ENCODE measurements at regions not wholly inside any gene's neighbourhood (a gene's known extent, or its start where the extent isn't known, plus 50 kb on each side); places are given as distances from the start of the nearest gene placed in this dataset.
"Not testable (repeated sequence)": the region's sequence is repeated elsewhere in the genome, so short reads cannot be mapped to it uniquely, and the experiment has no call there.

DNA sequence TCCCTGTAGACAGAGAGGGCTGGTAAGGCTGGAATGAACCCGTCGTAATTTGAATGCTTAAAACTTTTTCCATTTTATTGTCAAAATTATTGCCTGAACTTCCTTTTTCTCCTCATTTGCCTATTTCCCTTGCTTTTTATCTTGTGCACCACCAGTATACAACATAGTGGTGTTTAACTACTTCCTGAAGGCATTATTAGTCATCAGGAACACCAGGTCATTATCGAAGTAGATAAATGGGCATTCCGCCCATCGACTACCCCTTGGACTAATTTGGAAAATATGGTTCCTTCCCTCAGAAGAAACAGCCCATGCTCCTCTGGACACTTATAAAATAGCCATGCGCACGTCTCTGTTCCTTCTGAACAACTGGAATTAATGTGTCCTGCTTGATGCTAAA lies 232.1 kb downstream of the TM9SF2 start:
- DNase-seq = no peak

DNA sequence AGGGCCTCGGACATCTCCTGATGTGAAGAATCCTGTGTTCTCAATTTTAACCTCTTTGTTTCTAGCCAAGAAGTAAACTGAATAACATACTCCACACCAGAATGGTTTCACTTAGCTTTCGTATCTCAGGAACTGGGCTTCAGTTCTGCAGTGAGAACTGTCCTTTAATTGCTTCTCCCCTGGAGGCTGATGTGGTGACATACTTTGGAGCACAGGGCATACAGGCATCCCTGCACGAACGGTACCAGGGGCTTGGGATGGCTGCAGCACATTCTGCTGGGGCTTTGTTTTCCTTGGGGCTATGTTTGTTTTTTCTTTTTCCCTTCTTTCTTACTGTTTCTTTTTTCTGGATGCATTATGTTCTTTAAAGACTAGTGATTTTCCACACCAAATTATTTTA lies 230.5 kb downstream of the TM9SF2 start:
- DNase-seq = no peak

DNA sequence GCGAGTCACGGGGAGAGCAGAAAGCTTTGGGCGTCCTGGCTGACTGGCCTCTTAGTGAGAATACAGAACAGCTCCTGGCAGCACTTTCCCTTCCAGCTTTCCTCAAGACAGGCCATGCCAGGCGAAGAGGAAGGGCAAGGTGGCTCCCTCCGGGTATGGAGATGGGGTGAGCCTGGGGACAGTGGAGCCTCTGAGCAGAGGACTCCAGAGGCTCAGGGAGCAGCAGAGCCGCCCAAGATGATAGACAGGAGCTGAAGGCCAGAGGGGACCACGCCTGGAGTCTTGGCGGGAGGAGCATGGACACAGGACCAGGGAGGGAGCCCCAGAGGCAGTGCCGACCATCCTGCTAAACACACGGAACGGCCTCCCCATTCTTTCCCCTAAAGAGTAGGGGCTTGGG lies 229.1 kb downstream of the TM9SF2 start:
- no peak for DNase-seq

DNA sequence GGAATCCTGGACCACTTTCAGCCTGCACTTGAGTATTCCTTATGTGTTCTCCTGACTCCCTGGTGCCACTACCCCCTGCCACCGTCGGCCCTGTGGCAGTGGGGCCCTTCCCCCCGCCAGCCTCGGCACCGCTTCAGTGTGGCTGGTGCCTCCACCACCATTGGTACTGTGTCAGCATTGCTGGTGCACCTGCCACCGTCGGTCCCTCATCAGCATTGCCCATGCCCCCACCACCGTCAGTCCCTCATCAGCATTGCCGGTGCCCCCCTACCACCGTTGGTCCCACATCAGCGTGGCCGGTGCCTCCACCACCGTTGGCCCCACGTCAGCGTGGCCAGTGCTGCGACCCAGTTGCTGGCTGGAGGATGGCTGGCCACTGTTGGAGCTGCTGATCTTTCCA lies 228.5 kb downstream of the TM9SF2 start:
- DNase-seq = no peak

DNA sequence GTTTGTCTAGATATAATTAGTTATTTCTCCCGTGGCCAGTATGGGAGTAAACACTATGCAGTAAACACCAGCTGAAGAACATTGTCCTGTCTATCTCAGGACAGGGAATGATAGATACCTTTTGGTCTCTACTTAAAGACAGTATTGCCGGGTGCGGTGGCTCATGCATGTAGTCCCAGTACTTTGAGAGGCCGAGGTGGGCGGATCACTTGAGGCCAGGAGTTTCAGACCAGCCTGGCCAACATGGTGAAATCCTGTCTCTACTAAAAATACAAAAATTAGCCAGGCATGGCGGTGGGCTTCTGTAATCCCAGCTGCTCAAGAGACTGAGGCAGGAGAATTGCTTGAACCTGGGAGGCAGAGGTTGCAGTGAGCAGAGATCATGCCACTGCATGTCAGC lies 226.4 kb downstream of the TM9SF2 start:
- DNase-seq = not testable (repeated sequence)

DNA sequence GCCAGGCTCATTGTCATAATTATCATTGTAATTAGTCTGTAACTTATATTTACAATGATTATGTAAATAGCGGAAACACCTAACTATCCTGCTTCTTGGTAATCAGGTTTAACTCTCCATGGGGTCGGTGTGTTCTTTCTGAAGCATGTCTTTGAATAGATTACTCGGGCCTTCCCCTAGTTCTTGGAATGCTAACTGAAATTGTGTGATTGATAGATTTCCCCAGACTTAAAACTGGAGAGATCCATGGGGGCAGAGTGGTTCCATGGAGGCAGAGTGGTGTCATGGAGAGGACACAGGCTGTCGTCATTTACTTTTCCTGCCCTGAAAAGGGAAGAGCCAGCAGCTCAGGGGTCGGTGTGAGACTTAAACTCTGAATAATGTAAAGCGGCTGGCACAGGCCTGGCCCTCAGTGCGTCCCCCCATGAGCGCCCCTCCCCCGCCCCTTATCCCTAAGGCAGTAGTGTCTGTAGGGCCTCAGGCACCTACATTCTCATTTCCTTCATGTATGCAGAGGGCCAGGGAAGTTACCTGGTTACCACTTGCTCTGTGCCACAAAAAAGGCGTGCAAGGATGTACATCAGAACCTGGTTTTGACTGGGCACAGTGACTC lies 225.1 kb downstream of the TM9SF2 start:
- DNase-seq = no peak

DNA sequence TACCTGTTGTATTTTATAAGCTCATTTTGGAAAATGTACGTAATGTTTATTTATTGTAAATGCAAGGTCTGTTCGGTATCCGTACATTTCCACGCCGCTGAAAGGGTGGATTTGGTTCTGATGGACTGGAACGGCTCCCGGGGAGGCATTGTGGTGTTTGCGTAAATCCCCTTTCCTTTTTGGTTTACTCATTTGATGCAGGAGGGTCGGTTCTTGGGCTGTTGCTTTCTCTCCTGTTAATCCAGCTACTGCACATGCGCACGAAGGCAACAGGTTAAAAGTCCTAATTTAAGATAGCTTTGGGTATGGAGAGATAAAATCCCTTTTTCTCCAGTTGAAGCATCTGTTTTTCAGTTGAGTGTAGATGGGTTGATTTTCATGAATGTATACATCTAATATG lies 224.4 kb downstream of the TM9SF2 start:
- no peak for DNase-seq

DNA sequence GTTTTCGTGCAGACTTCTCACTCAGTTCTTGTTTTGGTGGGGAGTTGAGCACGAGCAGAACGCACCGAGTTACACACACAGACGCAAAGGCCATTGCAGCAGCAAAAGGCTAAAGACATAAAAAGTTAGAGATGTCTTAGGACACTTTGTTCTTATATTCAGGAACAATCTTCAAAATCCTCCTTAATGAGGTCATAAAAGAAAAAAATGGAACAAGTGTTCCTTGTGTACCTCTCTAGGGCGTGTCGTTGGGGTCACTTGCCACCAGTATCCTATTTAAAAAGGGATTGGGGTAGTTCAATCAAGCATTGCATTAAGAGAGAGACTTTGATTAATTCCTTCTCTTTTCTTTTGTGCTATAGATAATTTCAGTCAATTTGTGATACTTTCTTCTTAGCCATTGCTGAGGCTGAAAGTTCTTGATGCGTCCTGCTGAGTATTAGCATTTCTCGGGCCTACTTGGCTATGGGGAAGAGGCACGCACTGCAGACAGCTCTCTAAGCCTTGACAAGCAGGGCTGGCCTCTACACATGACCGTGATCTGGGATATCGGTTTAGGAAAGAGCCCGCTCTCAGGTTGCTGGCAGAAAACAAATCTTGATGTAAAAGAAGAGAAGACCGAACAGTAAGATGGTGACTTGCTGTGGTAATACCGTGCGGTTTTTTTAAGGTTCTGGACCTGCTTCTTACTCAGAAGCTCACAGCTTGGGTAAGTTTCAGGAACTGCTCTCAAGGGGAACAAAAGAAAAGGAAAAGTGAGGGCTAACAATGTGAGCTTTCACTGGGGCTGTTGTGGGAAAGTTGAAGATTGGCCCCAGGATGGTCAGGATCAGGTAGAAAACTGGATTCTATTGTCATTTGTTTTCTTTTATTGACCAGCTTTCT lies 223.6 kb downstream of the TM9SF2 start:
- DNase-seq = no peak

DNA sequence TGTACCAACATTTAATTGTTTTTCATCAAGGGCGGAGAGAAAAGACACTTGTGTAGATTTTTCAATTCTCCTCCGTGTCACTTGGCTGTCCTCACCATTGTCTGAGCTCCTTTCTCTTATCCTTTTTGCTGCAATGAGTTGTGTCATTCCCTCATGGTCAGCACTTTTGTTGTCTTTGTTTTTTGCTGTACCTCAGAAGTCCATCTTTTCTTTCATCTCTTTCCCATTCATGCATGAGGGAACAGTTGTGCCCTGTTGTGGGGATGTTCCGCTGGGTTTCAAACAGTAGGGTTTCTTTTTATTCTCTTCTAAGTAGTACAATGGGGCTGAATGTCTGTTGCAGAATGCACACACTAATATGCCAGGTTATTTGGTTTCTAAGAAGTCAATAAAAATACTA lies 222.6 kb downstream of the TM9SF2 start:
- no peak for DNase-seq

DNA sequence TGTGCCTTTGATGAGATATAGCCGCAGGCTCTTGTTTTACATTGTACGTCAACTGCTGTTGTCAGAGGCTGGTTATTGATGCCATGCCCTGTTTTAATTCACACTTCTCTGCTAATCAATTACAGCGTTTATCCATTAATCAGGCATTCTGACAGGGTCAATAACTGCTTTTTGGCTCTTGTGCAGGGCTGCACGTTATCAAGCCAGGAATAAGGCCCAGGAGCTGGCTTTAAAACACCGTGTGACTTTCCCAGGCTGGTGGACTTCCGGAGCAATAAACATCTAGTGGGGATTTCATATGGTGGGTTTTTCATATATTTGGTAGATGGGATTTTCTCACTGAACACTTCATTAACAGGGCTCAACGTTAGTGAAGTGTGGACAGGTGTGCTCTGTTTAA lies 221.7 kb downstream of the TM9SF2 start:
- no peak for DNase-seq

DNA sequence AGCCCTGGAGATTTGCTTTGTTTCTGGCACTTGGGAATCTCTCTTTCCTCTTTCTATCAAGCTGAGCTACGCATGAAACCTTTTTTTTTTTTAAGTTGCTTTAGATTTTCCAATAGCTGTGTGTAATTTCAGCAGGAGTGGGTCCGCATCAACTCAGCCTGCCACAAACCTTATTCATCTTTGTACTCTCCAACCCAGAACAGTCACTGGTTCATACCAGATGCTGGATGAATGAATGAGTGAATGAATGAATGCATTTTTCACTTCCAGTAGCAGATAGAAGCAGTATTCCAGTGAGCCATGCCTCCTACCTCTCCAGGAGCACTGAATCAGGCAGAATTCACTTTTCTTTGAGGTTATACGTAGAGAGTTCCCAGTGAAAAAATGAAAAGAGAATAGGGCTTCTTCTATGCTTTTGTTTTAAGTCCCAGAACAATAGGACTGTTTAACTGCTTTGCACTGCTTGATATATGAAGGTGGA lies 221.1 kb downstream of the TM9SF2 start:
- no peak for DNase-seq

DNA sequence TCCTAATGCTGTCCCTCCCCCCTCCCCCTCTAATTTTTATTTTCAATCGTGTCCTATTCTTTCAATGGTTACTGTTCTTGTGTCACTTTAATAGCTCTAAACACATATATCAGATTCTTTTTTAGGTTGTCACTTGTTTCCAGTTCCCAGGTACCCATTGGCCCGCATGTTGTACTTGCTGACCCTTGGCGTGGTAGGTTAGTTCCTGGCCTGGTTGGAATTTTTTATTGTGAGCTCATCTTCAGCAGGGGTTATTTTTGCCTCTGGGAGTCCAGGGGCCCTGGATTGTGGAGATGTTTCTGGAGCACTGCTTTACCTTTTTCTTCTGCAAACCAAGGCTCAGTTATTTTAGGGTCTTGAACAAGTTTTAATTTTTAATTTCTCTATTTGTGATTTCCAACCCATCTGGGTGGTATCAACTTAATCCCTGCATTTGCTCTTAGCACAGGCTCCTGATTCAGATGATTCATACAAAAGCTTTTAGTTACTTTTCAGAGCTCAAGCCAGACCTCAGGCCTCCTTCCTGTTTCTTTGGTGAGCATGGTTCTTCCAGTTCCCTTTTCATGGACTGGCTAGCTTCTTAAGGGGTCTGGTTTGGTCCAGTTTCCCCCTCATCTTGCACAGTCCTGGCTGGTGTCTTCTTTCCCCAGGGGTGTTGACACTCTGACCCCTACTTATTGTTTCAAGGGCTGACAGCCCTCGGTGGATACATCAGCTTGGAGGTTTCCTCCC lies 220.5 kb downstream of the TM9SF2 start:
- no peak for DNase-seq

DNA sequence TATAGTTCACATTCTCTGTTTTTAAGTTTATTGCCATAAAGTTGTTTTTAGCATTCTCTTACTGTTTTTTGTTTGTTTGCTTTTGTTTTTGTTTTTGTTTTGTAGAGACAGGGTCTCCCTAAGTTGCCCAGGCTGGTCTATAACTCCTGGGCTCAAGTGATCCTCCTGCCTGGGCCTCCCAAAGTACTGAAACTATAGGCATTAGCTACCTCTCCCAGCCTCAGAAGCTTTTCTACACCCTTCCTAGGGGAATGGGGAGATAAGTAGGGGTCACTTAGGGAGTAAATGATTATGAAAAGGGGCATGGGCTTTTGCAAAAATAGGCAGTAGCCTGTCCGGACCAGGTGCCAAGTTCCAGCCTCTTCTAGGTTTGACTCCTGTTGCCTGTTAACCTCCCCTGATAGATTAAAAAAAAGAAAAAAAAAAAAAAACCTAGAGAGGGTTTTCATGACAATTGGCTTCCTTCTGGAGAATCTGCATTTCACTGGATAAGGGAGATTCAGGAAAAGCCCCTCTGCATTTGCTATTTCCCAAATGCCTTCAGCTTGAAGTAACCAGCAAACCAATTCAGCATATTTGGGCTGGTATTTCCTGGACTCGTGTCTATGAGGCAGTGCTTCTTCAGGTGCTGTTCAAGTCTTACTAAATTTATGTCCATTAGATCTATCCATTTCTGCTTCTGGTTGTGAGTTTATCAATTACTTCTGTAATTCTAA lies 216.8 kb downstream of the TM9SF2 start:
- DNase-seq = no peak

DNA sequence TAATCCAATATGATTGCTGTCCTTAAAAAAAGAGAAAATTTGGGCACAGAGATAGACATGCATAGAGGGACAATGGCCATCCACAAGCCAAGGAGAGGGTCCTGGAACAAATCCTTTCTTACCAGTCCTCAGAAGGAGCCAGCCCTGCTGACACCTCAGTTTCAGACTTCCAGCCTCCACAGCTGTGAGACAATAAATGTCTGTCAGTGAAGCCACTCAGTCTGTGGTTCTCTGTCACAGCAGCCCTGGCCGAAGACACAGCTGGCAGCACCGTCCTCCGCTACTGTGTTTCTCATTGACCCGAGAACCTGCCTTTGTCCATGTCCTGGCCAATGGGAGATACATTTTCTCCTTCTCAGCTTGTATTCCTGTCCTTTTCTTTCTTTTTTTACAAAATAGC lies 207.9 kb downstream of the TM9SF2 start:
- DNase-seq = no peak

DNA sequence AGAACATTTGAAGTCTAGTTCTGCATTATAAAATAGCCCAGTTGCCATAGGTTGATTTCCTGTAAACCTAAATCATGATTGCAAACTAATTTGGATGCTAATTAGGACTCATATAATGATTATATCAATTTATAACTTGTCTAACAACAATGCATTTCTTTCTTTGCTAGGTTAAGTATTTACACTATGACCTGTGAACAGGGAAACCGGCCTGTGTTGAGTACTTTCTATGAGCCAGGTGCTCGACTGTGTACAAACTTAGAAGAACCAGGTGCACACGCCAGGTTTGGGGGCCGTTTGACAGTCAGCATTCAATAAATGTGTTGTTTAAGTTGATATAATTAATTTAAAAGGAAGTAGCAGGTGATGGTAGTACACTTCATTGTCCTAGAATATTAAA lies 203.1 kb downstream of the TM9SF2 start:
- no peak for DNase-seq

DNA sequence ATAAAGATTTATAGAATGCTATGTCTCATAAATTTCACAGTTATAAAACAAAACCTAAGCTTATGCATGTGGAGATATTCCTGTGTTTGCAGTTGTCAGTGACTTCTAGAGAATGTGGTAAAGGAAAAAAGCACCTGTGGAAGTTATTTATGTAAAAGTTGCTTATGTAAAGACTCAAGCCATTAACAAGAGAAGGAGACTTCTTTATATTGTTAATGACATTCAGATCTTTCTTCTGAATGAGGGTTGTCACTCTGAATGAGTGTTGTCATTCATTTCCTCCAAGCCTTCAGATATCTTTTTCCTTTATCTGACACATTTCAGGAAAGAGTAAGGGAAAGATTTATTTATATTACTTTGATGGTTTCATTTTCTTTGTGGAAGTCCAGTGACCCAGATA lies 202.6 kb downstream of the TM9SF2 start:
- DNase-seq = no peak

DNA sequence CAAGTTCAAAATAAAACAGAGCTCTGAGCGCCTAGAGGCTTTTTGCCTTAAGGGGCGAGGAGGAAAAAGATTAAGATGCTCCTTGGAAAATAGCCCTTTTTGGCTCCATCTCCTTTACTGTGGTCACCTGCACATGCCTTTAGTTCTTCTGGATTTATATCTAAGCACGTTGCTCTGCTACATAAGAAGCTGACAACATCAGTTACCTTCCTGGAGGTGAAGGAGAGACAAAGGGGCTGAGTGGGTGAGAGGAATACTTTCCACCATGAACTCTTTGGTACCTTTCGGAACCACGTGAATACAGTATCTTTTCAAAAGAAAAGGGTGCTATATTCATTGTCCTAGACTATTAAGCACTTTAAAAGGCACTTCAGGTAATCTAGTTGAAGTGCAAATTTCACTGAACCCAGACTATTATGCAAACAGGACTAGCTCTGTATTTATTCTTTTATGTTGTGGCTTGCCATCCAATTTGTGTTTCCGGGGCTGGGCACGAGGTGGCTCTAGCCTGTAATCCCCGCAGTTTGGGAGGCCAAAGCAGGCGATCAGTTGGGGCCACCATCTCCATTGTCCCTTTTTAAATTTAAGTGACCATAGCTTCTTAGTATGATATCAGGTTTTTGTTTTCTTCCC lies 201.5 kb downstream of the TM9SF2 start:
- DNase-seq = no peak

DNA sequence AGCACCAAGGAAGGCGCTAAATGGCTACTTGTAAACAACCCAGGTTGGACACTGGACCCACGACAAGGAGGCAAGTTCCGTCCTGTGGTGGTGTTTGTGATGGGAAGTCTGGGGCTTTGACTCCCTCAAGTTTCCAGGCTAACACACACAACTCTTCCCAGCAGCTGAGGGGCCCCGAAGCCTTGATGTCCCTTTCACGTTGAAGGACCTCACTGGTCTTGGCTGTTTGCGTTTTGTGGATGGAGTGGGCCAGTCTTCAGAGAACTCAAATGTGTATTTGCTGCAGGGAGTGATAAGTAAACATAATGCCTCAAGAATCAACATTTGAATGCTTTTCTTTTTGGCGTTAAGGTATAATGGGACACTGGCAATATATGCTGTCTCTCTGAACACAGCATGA lies 199.2 kb downstream of the TM9SF2 start:
- no peak for DNase-seq

DNA sequence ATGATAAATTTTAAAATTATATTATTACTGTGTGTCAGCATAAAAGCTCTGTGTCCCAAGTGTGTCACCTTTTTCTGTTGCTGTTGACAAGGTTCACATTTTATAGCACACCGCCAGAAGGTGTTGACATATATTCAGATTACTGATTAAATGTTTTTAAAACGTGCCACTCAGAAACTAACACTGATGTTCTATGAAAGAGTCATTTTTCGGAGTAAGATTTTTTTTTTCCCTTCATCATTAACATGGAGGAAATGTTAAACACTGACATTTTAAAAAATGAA lies 197.5 kb downstream of the TM9SF2 start:
- DNase-seq = no peak

DNA sequence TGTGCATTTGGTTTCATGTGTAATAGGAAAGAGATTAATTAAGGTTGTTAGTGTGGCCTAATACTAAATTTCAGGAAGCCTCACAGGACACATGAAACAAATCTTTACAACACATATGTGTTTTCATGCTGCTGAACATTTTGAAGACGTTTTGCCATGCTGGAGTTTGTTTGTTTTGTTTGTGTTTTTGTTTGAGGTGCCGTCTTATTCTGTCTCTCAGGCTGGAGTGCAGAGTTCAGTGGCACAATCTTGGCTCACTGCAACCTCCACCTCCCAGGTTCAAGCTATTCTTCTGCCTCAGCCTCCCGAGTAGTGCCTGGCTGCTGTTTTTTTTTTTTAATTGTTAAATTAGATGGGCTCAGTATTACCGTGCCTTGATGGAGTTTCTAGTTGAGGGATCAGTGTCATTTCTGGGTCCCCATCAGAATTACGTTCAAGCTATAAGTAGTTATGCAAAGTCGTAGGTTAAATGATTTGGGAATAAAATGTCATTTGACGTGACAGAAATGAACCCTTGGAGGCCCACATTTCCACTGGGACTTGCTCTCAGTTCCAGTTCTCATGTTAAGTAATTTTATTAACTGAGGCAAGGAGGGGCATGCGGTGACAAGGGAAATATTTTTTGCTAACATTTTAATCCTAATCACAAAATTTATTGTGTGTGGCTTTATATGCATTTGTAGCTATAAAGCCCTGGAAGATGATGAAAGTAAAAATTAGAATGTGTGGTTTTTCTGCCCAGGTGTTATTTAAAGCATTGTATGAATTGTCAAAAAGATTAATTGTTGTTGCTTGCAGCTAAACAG lies 196.9 kb downstream of the TM9SF2 start:
- DNase-seq = no peak

DNA sequence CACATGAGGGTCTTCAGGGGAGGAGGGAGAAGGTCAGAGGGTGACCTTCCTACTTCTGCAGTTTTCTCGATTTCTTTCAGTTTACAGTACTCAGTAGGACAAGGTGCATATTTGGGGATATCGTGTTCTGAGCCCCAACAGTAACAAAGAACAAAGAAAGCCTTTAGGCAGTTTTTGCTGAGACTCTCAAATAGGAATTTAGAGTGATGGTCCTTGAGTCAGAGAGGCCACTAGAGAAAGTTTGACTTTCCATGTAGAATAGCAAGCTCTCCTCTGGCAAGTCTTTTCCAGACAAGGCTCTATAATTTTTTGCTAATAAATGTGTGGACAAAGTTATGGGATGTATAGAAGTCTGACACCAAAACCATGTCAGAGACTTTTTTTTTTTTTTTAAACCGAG lies 194.6 kb downstream of the TM9SF2 start:
- no peak for DNase-seq
